ENCODE measurements at regions not wholly inside any gene's neighbourhood (a gene's known extent, or its start where the extent isn't known, plus 50 kb on each side); places are given as distances from the start of the nearest gene placed in this dataset.

DNA sequence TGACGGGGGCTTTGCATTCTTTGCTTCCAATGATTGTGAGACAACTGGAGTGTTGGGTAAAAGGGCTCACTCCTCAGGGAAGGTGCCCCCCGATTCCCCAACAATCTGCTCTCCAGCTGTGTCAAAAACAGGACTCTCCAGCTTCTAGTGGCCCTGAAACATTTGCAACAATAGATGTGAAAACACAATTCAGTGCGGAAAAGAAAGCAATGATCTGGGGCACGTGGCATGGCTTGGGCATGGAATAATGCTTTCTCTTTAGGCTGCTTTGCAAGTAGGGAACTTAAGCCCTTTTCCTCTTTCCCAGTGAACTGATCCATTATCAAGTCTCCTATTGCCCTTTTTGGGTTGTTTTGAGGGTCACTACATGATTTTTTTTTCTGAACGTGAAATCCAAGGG is 239.9 kb downstream of the C4orf33 start:
- no TSS peak for BruUV-seq (replicated peaks)
- no peak for DNase-seq
- no peak overlapping the region for H3K4me3 Mint-ChIP-seq (ENCODE audit: unreplicated experiment)
- Histone ChIP-seq H3K4me3 (ENCODE audit: low read depth, low read length) (no peak overlapping the region), H3K9me3 (no peaks in the 10 kb centered on the region), H3K4me1 (no peaks in the 10 kb centered on the region), H3K36me3 (ENCODE audit: control insufficient read depth, insufficient read depth, low read length) (no peaks in the 10 kb centered on the region), H3K27me3 (replicated peaks; ENCODE audit: control insufficient read depth, insufficient read depth, low read length) (no peaks in the 10 kb centered on the region)
- no peaks in the 10 kb centered on the region for H3K9me3 Mint-ChIP-seq (ENCODE audit: unreplicated experiment)
- ChIA-PET CTCF (no interaction called here), POLR2A (no interaction called here)
- no peaks in the 10 kb centered on the region for H3K36me3 Mint-ChIP-seq (ENCODE audit: insufficient read depth, unreplicated experiment)
- intact Hi-C loops (cut with micrococcal nuclease; ENCODE audit: unreplicated experiment) = no loop called here
- H3K27me3 Mint-ChIP-seq (ENCODE audit: insufficient read depth, unreplicated experiment) = peaks cover 8% of the 10 kb centered on the region
- H3K27ac Mint-ChIP-seq (ENCODE audit: unreplicated experiment) = no peak overlapping the region
- TF ChIP-seq, protein P1, sequence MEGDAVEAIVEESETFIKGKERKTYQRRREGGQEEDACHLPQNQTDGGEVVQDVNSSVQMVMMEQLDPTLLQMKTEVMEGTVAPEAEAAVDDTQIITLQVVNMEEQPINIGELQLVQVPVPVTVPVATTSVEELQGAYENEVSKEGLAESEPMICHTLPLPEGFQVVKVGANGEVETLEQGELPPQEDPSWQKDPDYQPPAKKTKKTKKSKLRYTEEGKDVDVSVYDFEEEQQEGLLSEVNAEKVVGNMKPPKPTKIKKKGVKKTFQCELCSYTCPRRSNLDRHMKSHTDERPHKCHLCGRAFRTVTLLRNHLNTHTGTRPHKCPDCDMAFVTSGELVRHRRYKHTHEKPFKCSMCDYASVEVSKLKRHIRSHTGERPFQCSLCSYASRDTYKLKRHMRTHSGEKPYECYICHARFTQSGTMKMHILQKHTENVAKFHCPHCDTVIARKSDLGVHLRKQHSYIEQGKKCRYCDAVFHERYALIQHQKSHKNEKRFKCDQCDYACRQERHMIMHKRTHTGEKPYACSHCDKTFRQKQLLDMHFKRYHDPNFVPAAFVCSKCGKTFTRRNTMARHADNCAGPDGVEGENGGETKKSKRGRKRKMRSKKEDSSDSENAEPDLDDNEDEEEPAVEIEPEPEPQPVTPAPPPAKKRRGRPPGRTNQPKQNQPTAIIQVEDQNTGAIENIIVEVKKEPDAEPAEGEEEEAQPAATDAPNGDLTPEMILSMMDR (IDR thresholded peaks at IDR 0.05; ENCODE audit: insufficient read depth in 1 of 2, low read depth in 1 of 2, low read length in 1 of 2, severe bottlenecking in 1 of 2, unreplicated experiment in 1 of 2) = no peak
- H3K4me1 Mint-ChIP-seq (ENCODE audit: low read depth, unreplicated experiment) = no peaks in the 10 kb centered on the region

DNA sequence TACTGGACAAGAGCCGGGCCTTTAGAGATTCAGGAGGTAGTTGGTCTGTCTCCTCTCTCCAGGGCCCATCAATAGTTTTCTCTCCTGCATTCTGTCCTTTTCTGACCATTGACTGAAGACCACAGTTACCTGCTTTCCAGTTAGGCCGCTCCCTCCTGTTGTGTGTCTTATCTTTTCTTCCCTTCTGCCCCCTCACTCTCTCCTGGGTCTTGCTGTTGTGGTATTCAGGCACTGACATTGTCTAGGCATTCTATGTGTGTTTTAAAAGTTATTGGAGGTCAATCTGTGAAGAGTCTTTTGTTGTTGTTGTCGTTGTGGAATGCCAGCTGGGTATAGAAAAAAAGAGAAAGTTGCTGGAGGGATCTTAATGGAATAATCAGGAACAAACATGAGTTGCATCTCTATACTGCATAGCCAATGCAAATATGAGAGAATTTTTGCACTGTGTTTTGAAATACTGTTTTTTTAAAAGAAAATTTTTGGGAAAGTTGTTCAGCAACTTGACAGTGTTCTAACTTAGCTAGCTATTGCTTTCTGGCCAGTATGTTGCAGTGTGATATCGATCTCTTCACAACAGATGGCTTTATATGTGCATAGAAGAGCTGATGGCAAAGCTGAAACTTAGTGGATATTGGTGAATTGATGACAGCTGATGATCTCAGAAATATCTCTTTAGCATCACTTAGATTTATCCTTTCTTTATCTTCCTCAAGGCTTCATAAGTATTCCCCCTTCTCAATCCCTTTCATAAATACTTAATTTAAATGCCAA is 240.7 kb downstream of the C4orf33 start:
- Histone ChIP-seq H3K27me3 (replicated peaks; ENCODE audit: control insufficient read depth, insufficient read depth, low read length) (no peaks in the 10 kb centered on the region), H3K4me1 (no peaks in the 10 kb centered on the region), H3K4me3 (ENCODE audit: low read depth, low read length) (no peak overlapping the region), H3K9me3 (no peaks in the 10 kb centered on the region), H3K36me3 (ENCODE audit: control insufficient read depth, insufficient read depth, low read length) (no peaks in the 10 kb centered on the region)
- POLR2A ChIA-PET = no interaction called here
- H3K9me3 Mint-ChIP-seq (ENCODE audit: unreplicated experiment) = no peaks in the 10 kb centered on the region
- no peak for DNase-seq
- peaks cover 8% of the 10 kb centered on the region for H3K27me3 Mint-ChIP-seq (ENCODE audit: insufficient read depth, unreplicated experiment)
- intact Hi-C loops (cut with micrococcal nuclease; ENCODE audit: unreplicated experiment) = no loop called here
- BruUV-seq (replicated peaks) = no TSS peak
- no peaks in the 10 kb centered on the region for H3K4me1 Mint-ChIP-seq (ENCODE audit: low read depth, unreplicated experiment)
- no peaks in the 10 kb centered on the region for H3K36me3 Mint-ChIP-seq (ENCODE audit: insufficient read depth, unreplicated experiment)
- CTCF ChIA-PET = no interaction called here
- no peak overlapping the region for H3K4me3 Mint-ChIP-seq (ENCODE audit: unreplicated experiment)
- TF ChIP-seq, protein P1 (IDR thresholded peaks at IDR 0.05; ENCODE audit: insufficient read depth in 1 of 2, low read depth in 1 of 2, low read length in 1 of 2, severe bottlenecking in 1 of 2, unreplicated experiment in 1 of 2) = no peak
- no peak overlapping the region for H3K27ac Mint-ChIP-seq (ENCODE audit: unreplicated experiment)

DNA sequence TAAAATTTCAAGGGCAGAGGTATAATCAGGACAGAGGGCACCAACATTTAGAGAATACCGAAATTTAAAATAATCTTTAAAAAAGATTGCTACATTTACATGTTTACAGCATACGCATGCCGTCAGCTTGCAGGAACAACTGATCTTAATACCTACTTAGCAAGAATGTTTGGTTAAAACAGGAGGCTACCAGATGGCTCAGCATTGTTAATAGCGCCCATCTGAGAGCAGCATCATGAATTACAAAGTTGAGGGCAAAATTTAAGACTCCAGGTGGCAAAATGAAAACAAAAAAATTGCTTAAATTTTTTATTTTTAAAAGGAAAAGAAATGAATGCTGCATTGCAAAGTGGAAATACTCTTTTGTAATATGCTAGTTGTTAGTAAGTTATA is 241.3 kb downstream of the C4orf33 start:
- Histone ChIP-seq H3K4me1 (no peaks in the 10 kb centered on the region), H3K36me3 (ENCODE audit: control insufficient read depth, insufficient read depth, low read length) (no peaks in the 10 kb centered on the region), H3K4me3 (ENCODE audit: low read depth, low read length) (no peak overlapping the region), H3K27me3 (replicated peaks; ENCODE audit: control insufficient read depth, insufficient read depth, low read length) (no peaks in the 10 kb centered on the region), H3K9me3 (no peaks in the 10 kb centered on the region)
- H3K4me3 Mint-ChIP-seq (ENCODE audit: unreplicated experiment) = no peak overlapping the region
- ChIA-PET CTCF (no interaction called here), POLR2A (no interaction called here)
- BruUV-seq (replicated peaks) = no TSS peak
- peaks cover 5% of the 10 kb centered on the region for H3K27me3 Mint-ChIP-seq (ENCODE audit: insufficient read depth, unreplicated experiment)
- intact Hi-C loops (cut with micrococcal nuclease; ENCODE audit: unreplicated experiment) = no loop called here
- H3K27ac Mint-ChIP-seq (ENCODE audit: unreplicated experiment) = no peak overlapping the region
- TF ChIP-seq, protein P1 (IDR thresholded peaks at IDR 0.05; ENCODE audit: insufficient read depth in 1 of 2, low read depth in 1 of 2, low read length in 1 of 2, severe bottlenecking in 1 of 2, unreplicated experiment in 1 of 2) = no peak
- no peaks in the 10 kb centered on the region for H3K4me1 Mint-ChIP-seq (ENCODE audit: low read depth, unreplicated experiment)
- no peaks in the 10 kb centered on the region for H3K9me3 Mint-ChIP-seq (ENCODE audit: unreplicated experiment)
- H3K36me3 Mint-ChIP-seq (ENCODE audit: insufficient read depth, unreplicated experiment) = no peaks in the 10 kb centered on the region
- DNase-seq = no peak

Measured in Caco-2 (cell line).